ENCODE measurements at regions not wholly inside any gene's neighbourhood (a gene's known extent, or its start where the extent isn't known, plus 50 kb on each side); places are given as distances from the start of the nearest gene placed in this dataset.

DNA sequence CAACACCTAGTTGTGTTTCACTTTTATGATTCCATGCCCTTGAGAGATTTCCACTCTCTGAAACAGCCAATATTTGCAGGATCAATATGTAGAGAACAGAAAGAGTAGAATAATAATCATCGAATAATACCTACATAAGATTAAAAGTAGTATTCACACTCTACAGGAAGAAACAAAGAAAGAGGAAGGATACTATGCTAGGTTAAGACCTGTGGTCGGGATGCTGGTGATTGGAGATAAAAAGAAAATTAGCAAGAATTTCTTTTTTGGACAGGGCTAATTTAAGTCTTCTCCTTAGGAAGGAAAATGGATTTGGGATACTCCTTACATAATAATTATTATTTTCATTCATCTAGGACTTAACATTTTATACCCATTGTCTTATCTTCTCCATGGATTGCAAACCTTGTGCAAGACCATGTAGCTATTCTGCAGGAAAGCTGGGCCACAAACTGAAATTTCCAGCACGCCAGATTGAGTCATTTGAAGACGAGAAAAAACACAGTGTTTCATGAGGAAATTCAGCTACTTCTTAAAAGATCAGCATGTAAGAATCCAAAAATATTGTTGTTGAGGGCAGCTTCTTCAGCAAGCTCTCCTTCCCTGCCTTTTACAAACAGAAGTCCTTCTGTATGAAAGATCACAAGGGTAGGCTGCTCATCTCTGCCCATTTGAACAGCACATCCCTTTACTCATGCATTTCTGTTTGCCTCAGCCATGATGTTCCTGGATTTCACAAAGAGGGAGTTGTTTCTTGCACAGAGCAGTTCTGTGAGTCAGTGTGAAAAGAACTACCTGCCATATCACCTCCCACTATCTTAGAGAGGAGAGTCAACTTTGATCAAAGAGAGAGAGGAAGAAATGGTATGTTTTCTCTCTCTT, 90.7 kb downstream of the FAM76B start:
- intact Hi-C loops (cut with micrococcal nuclease): no loop called here

More for the DNA sequence above, 90.7 kb downstream of the FAM76B start:
- Histone ChIP-seq H2AFZ (ENCODE audit: low read depth, low read length) (no peak overlapping the region), H3K79me2 (ENCODE audit: control insufficient read depth, insufficient read depth, low read length) (no peaks in the 10 kb centered on the region), H3K9ac (replicated peaks; ENCODE audit: extremely low read depth, insufficient read depth, low read length) (no peak overlapping the region), H3K27me3 (ENCODE audit: control insufficient read depth in 2 of 2, insufficient read depth in 2 of 2, low read length in 2 of 2) (peaks cover 11 to 12% of the 10 kb centered on the region in 2 experiments), H3K9me3 (replicated peaks; ENCODE audit: control insufficient read depth, insufficient read depth, low read length) (no peaks in the 10 kb centered on the region), H3K4me2 (ENCODE audit: insufficient read depth, low read length) (no peak overlapping the region), H3K4me3 (replicated peaks in 1 of 3; ENCODE audit: insufficient read depth in 1 of 3, low read depth in 1 of 3, low read length in 3 of 3) (no peak overlapping the region), H4K20me1 (replicated peaks; ENCODE audit: control insufficient read depth, extremely low read depth, insufficient read depth, low read length) (no peaks in the 10 kb centered on the region), H3K36me3 (ENCODE audit: control insufficient read depth in 2 of 2, extremely low read depth in 1 of 2, insufficient read depth in 2 of 2, low read length in 2 of 2) (no peaks in the 10 kb centered on the region), H3K27ac (ENCODE audit: insufficient read depth, low read depth, low read length) (no peak overlapping the region), H3K4me1 (ENCODE audit: control insufficient read depth, extremely low read depth, insufficient read depth, low read length) (no peaks in the 10 kb centered on the region), H3K9me1 (replicated peaks; ENCODE audit: control insufficient read depth, extremely low read depth, insufficient read depth, low read length) (no peaks in the 10 kb centered on the region)
- dilution Hi-C loops (cut with MboI; ENCODE audit: extremely low pct_ligation_motif_present, low sequenced_read_pairs): no loop called here
- no peak for DNase-seq (ENCODE audit: low read depth, low spot score)
- TF ChIP-seq, protein P1, sequence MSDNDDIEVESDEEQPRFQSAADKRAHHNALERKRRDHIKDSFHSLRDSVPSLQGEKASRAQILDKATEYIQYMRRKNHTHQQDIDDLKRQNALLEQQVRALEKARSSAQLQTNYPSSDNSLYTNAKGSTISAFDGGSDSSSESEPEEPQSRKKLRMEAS (IDR thresholded peaks at IDR 0.05; ENCODE audit: insufficient read depth, insufficient read length): no peak
- TF ChIP-seq POLR2AphosphoS5 (IDR thresholded peaks at IDR 0.05; ENCODE audit: insufficient read depth, low read depth, low read length): no peak
- TF ChIP-seq MYC (IDR thresholded peaks at IDR 0.05; ENCODE audit: low read depth, low read length): no peak
- TF ChIP-seq POLR2A (IDR thresholded peaks at IDR 0.05; ENCODE audit: low read depth, low read length): no peak
- TF ChIP-seq EZH2 (IDR thresholded peaks at IDR 0.05; ENCODE audit: borderline replicate concordance, low read depth, low read length, severe bottlenecking): no peak
- no peak for TF ChIP-seq GATA2 (IDR thresholded peaks at IDR 0.05; ENCODE audit: insufficient read depth, insufficient read length, low read depth, low read length)
- TF ChIP-seq JUN (IDR thresholded peaks at IDR 0.05; ENCODE audit: borderline replicate concordance, insufficient read depth, insufficient read length, low read depth): no peak
- TF ChIP-seq, protein P2, sequence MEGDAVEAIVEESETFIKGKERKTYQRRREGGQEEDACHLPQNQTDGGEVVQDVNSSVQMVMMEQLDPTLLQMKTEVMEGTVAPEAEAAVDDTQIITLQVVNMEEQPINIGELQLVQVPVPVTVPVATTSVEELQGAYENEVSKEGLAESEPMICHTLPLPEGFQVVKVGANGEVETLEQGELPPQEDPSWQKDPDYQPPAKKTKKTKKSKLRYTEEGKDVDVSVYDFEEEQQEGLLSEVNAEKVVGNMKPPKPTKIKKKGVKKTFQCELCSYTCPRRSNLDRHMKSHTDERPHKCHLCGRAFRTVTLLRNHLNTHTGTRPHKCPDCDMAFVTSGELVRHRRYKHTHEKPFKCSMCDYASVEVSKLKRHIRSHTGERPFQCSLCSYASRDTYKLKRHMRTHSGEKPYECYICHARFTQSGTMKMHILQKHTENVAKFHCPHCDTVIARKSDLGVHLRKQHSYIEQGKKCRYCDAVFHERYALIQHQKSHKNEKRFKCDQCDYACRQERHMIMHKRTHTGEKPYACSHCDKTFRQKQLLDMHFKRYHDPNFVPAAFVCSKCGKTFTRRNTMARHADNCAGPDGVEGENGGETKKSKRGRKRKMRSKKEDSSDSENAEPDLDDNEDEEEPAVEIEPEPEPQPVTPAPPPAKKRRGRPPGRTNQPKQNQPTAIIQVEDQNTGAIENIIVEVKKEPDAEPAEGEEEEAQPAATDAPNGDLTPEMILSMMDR (IDR thresholded peaks at IDR 0.05; ENCODE audit: extremely low read depth in 1 of 2, insufficient read depth in 1 of 2, low read depth in 1 of 2, low read length in 2 of 2): no peak
- no peak for TF ChIP-seq FOS (IDR thresholded peaks at IDR 0.05; ENCODE audit: borderline replicate concordance, insufficient read depth, low read length)
- BruUV-seq (replicated peaks): no TSS peak
- FAIRE-seq: no peak
- CTCF ChIA-PET: interaction anchor here (1.0 to 1.6 kb wide), 2 partner anchors 15 to 544 kb away, joined by 3 to 4 read pairs; no protein-coding TSS in a partner anchor
- POLR2A ChIA-PET: no interaction called here

Measured in endothelial cell of umbilical vein (primary cell).